GM13976 (cell line): ENCODE measurements at regions not wholly inside any gene's neighbourhood (a gene's known extent, or its start where the extent isn't known, plus 50 kb on each side); places are given as distances from the start of the nearest gene placed in this dataset.

Experiments
- DNase-seq: peaks from one replicate; pipeline ENCODE4 v3.0.0; 2012; ENCODE audit warnings: low spot score
- in situ Hi-C: fragments of 300-500 bp; cut with MboI; formaldehyde crosslinking; loops from one replicate; pipeline ENCODE4 v1.12.0; 2022; ENCODE audit warnings: low sequenced_read_pairs, mixed read lengths, inconsistent platforms; ENCODE audit not compliant: unreplicated experiment
- TF ChIP-seq, protein P1 (sequence below): IDR thresholded peaks from 2 replicates; pipeline ENCODE4 v1.5.1; 2012; ENCODE audit warnings: borderline replicate concordance, mild to moderate bottlenecking; ENCODE audit not compliant: insufficient read depth; ENCODE audit errors: extremely low read depth, missing control alignments, control extremely low read depth

- TF ChIP-seq, protein P1, sequence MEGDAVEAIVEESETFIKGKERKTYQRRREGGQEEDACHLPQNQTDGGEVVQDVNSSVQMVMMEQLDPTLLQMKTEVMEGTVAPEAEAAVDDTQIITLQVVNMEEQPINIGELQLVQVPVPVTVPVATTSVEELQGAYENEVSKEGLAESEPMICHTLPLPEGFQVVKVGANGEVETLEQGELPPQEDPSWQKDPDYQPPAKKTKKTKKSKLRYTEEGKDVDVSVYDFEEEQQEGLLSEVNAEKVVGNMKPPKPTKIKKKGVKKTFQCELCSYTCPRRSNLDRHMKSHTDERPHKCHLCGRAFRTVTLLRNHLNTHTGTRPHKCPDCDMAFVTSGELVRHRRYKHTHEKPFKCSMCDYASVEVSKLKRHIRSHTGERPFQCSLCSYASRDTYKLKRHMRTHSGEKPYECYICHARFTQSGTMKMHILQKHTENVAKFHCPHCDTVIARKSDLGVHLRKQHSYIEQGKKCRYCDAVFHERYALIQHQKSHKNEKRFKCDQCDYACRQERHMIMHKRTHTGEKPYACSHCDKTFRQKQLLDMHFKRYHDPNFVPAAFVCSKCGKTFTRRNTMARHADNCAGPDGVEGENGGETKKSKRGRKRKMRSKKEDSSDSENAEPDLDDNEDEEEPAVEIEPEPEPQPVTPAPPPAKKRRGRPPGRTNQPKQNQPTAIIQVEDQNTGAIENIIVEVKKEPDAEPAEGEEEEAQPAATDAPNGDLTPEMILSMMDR: no peak
- no peak for DNase-seq
- in situ Hi-C loops: no loop called here
These were observed 677.0 kb upstream of the ID4 start for GRCh38 chr6:19160081-19160730.

GRCh38 chr6:19167251-19167650 is 669.9 kb upstream of the ID4 start:
- DNase-seq: no peak
- TF ChIP-seq, protein P1: no peak
- in situ Hi-C loops: no loop called here

DNA sequence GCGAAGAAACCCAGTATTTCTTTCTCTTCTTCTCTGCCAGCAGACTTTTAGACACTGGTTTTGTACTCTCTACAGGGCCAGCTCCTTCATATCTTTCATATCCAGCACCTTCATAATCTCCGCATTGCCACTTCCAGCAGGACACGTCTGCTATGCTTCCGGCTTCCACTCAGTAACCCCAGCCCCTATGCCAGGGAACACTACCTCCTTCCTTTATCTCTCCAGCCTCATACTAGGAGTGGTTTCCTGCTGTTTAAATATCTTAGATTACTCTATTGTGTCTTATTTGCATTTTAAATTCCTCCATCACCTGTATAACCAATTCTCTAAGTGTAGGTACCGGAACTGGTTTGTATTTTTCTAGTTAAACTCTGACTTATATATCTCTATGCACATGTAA is 667.8 kb upstream of the ID4 start:
- DNase-seq: no peak
- TF ChIP-seq, protein P1: no peak
- in situ Hi-C loops: no loop called here

DNA sequence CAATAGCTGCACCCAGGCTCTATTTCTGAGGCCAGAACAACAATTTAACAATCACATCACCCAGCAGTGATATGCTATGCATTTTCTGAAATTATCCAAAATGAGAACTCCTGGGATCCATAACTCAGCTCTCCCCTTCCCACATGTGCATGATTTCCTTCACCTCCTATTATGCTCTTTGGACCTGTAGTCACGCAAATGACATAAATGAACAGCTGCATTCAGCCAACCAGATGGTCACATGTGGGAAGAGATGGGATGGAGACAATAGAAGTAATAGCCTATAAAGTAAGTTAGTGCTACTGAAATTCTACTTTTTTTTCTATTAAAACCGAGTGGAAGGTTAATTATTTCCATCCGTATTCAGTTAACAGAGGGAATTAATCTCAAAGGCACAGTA is 662.1 kb upstream of the ID4 start:
- no peak for DNase-seq

GRCh38 chr6:19180348-19181072 is 656.7 kb upstream of the ID4 start:
- DNase-seq: no peak
- TF ChIP-seq, protein P1: no peak
- in situ Hi-C loops: no loop called here

More for the DNA sequence above, 662.1 kb upstream of the ID4 start:
- in situ Hi-C loops: no loop called here
- TF ChIP-seq, protein P1: no peak

DNA sequence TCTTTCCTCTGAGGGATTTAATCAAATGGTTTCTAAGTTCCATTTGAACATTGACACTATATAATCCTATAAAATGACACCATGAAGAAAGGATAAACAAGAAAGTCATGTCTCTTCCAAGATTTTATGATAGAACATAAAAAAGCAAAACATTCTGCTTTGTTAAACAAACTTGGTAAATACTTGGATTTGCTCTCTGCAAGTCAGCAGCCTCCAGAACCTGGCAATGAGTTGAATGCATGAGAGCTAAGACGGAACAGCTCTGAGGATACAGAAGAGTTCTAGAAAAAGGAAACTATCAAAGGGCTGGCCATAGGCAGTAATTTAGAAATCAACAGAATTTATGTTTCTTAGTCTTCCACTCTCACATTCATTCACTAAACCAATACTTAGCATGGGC is 656.0 kb upstream of the ID4 start:
- in situ Hi-C loops: no loop called here
- TF ChIP-seq, protein P1: no peak
- DNase-seq: no peak
